Islet precursor cell (in vitro differentiated cells): ENCODE measurements at regions not wholly inside any gene's neighbourhood (a gene's known extent, or its start where the extent isn't known, plus 50 kb on each side); places are given as distances from the start of the nearest gene placed in this dataset.
"Not testable (repeated sequence)": the region's sequence is repeated elsewhere in the genome, so short reads cannot be mapped to it uniquely, and the experiment has no call there.

Source experiments
- DNase-seq: peaks from one replicate; pipeline ENCODE4 v3.0.0-alpha.2; 2018

- no peak for DNase-seq
These were observed 808.8 kb upstream of the SOX11 start for GRCh38 chr2:4883375-4883774.

GRCh38 chr2:4884117-4884571 is 808.0 kb upstream of the SOX11 start:
- DNase-seq = no peak

- DNase-seq = no peak
These were observed 800.8 kb upstream of the SOX11 start for GRCh38 chr2:4891394-4891793.

- DNase-seq = no peak
These were observed 796.8 kb upstream of the SOX11 start for GRCh38 chr2:4895371-4895770.

- no peak for DNase-seq
These were observed 793.5 kb upstream of the SOX11 start for GRCh38 chr2:4898706-4899105.

GRCh38 chr2:4900242-4900641 is 791.9 kb upstream of the SOX11 start:
- DNase-seq = no peak

GRCh38 chr2:4900861-4901770 is 791.1 kb upstream of the SOX11 start:
- no peak for DNase-seq

GRCh38 chr2:4903656-4904348 is 788.4 kb upstream of the SOX11 start:
- no peak for DNase-seq

GRCh38 chr2:4908461-4908860 is 783.7 kb upstream of the SOX11 start:
- DNase-seq = no peak

- DNase-seq = no peak
These were observed 782.7 kb upstream of the SOX11 start for GRCh38 chr2:4909346-4910009.

- no peak for DNase-seq
These were observed 778.1 kb upstream of the SOX11 start for GRCh38 chr2:4914036-4914435.

GRCh38 chr2:4914551-4914950 is 777.6 kb upstream of the SOX11 start:
- DNase-seq = no peak

- no peak for DNase-seq
These were observed 776.8 kb upstream of the SOX11 start for GRCh38 chr2:4915357-4915756.

GRCh38 chr2:4916094-4916493 is 776.1 kb upstream of the SOX11 start:
- no peak for DNase-seq

GRCh38 chr2:4930704-4931103 is 761.5 kb upstream of the SOX11 start:
- no peak for DNase-seq

GRCh38 chr2:4931721-4932365 is 760.3 kb upstream of the SOX11 start:
- DNase-seq = no peak

- not testable (repeated sequence) for DNase-seq
These were observed 756.9 kb upstream of the SOX11 start for GRCh38 chr2:4935291-4935690.

GRCh38 chr2:4937550-4937949 is 754.6 kb upstream of the SOX11 start:
- peak; percentile 91 for DNase-seq

- DNase-seq = no peak
These were observed 754.0 kb upstream of the SOX11 start for GRCh38 chr2:4938206-4938605.

GRCh38 chr2:4942441-4942840 is 749.7 kb upstream of the SOX11 start:
- no peak for DNase-seq

- DNase-seq = no peak
These were observed 744.3 kb upstream of the SOX11 start for GRCh38 chr2:4947911-4948310.

GRCh38 chr2:4951368-4951767 is 740.8 kb upstream of the SOX11 start:
- DNase-seq = no peak

- no peak for DNase-seq
These were observed 733.0 kb upstream of the SOX11 start for GRCh38 chr2:4959219-4959618.
